Natural killer cell treated with Interleukin-12 subunit alpha and Interleukin-12 subunit beta and Interleukin-15 and Interleukin-18, amount 100 ng/mL, for 72 hours (primary cell): ENCODE measurements at regions not wholly inside any gene's neighbourhood (a gene's known extent, or its start where the extent isn't known, plus 50 kb on each side); places are given as distances from the start of the nearest gene placed in this dataset.

ENCODE experiments used
- ATAC-seq, 2 donors: fragments of 150-1000 bp; cut with Tn5 transposase in 1 of 2; sonication (Bioruptor Pico), chemical (Tn5 transposase) in 1 of 2; 2 replicates each; pipeline ENCODE4 v1.10.0; 2021
- DNase-seq: peaks from one replicate; pipeline ENCODE4 v3.0.0; 2022; ENCODE audit warnings: low spot score
- H3K27ac Mint-ChIP-seq, 2 donors: 1 replicate in 1 of 2; 2 replicates in 1 of 2; pipeline ENCODE4 v1.8.0; 2022; ENCODE audit warnings: mixed read lengths in 2 of 2, mild to moderate bottlenecking in 1 of 2, moderate library complexity in 1 of 2
- H3K27me3 Mint-ChIP-seq, 2 donors: 1 replicate in 1 of 2; 2 replicates in 1 of 2; pipeline ENCODE4 v1.8.0; 2022; ENCODE audit warnings: mixed read lengths in 2 of 2
- H3K36me3 Mint-ChIP-seq: one replicate; pipeline ENCODE4 v1.8.0; 2022; ENCODE audit warnings: mixed read lengths
- H3K4me1 Mint-ChIP-seq, 2 donors: 1 replicate in 1 of 2; 2 replicates in 1 of 2; pipeline ENCODE4 v1.8.0; 2022; ENCODE audit warnings: low read depth in 2 of 2, mixed read lengths in 2 of 2, mild to moderate bottlenecking in 1 of 2
- H3K4me3 Mint-ChIP-seq: one replicate; pipeline ENCODE4 v1.8.0; 2022; ENCODE audit warnings: mixed read lengths
- H3K9me3 Mint-ChIP-seq: 2 replicates; pipeline ENCODE4 v1.8.0; 2022; ENCODE audit warnings: mixed read lengths

DNA sequence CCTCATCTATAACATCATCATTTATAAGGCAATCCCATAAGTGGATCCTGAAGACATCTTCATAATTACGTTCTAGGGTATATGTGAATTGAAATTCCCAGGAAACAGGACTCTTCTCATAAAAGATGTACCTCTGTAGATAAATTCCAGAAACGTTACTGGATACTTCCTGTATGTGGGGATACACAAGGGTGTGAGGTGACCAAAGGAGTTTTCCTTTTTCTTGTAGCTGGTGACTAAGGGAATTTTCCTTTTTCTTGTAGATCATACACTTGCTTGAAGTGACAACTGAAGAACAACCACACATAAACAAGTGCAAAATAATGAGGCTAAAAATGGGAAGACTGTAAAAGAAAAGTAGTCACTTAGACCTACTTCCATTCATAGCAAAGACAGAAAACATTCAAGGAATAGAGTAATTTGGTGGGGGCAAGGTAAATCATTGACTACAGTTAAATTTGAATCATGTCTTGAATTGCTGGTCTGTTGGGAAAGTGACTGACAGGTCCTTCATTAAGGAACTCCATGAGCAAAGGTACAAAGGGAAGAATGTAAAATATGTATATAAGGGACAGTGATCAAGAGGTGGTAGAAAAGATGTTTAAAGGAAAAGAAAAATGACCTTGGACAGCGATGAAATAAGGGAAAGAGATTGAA, 53.2 kb upstream of the UBE2E3 start:
- ATAC-seq, result no peak
- Mint-ChIP-seq H3K4me1 (no peaks in the 10 kb centered on the region), H3K9me3 (no peaks in the 10 kb centered on the region), H3K27me3 (peaks cover 18 to 38% of the 10 kb centered on the region in 2 donors), H3K27ac (no peak overlapping the region), H3K4me3 (no peak overlapping the region), H3K36me3 (no peaks in the 10 kb centered on the region)
- DNase-seq, result no peak

DNA sequence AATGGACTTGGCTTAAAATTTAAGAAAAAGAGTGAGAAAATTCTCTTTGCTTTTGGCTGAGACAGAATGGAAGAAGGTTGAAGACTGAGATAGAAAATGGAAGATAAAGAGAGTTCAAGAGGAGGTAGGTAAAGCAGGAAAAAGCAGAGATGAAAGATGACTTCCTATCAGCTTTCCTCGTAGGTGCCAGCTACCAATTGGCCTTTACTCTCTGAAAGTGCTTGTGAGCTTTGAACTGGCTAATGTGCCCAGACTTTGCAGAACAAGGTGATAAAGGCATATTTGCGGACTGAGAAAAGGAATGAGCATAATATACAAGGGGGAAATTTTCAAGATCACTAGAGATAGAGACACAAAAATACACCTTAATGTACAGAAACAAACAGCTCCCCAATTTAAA, 54.7 kb upstream of the UBE2E3 start:
- no peak overlapping the region for H3K27ac Mint-ChIP-seq
- ATAC-seq (no peak), DNase-seq (no peak)
- no peaks in the 10 kb centered on the region for H3K4me1 Mint-ChIP-seq
- H3K27me3 Mint-ChIP-seq, result peaks cover 22 to 44% of the 10 kb centered on the region in 2 donors
- H3K36me3 Mint-ChIP-seq, result no peaks in the 10 kb centered on the region
- H3K4me3 Mint-ChIP-seq, result no peak overlapping the region
- no peaks in the 10 kb centered on the region for H3K9me3 Mint-ChIP-seq

DNA sequence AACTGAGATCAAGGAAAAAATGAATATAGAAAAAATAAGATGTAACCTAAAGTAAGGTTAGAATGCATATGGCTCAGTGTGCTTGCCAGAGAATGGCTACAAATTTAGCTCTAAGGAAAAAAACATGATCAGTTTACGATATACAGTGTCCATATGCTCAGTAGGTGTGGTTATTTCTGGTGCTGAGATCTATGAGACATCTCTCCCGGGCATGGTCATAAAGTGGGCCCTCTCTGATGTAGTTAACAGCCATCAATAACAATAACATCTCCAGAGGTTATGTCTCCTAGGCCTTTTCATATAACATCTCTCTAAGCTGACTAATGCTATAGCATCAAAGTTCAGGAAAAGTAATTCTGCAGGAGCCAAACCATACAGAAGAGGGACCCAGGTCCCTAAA, 56.3 kb upstream of the UBE2E3 start:
- H3K9me3 Mint-ChIP-seq, result no peaks in the 10 kb centered on the region
- DNase-seq (no peak), ATAC-seq (no peak)
- H3K36me3 Mint-ChIP-seq, result no peaks in the 10 kb centered on the region
- no peak overlapping the region for H3K4me3 Mint-ChIP-seq
- no peaks in the 10 kb centered on the region for H3K4me1 Mint-ChIP-seq
- H3K27me3 Mint-ChIP-seq, result peaks cover 27 to 49% of the 10 kb centered on the region in 2 donors
- H3K27ac Mint-ChIP-seq, result no peak overlapping the region

GRCh38 chr2:180910831-180911665, 69.4 kb upstream of the UBE2E3 start:
- Mint-ChIP-seq H3K9me3 (no peaks in the 10 kb centered on the region), H3K27me3 (peaks cover 14 to 36% of the 10 kb centered on the region in 2 donors), H3K4me3 (no peak overlapping the region), H3K36me3 (no peaks in the 10 kb centered on the region), H3K27ac (no peak overlapping the region), H3K4me1 (no peaks in the 10 kb centered on the region)
- no peak for DNase-seq
- no peak for ATAC-seq

GRCh38 chr2:180907731-180908130, 72.7 kb upstream of the UBE2E3 start:
- H3K9me3 Mint-ChIP-seq, result no peaks in the 10 kb centered on the region
- DNase-seq, result no peak
- H3K4me3 Mint-ChIP-seq, result no peak overlapping the region
- no peaks in the 10 kb centered on the region for H3K36me3 Mint-ChIP-seq
- ATAC-seq, result no peak
- no peak overlapping the region for H3K27ac Mint-ChIP-seq
- no peaks in the 10 kb centered on the region for H3K4me1 Mint-ChIP-seq
- H3K27me3 Mint-ChIP-seq, result peaks cover 11 to 31% of the 10 kb centered on the region in 2 donors

GRCh38 chr2:180905461-180905860, 74.9 kb upstream of the UBE2E3 start:
- Mint-ChIP-seq H3K4me3 (no peak overlapping the region), H3K36me3 (no peaks in the 10 kb centered on the region), H3K27ac (no peak overlapping the region), H3K27me3 (peaks cover 12 to 37% of the 10 kb centered on the region in 2 donors), H3K4me1 (no peaks in the 10 kb centered on the region), H3K9me3 (no peaks in the 10 kb centered on the region)
- DNase-seq, result no peak
- no peak for ATAC-seq

DNA sequence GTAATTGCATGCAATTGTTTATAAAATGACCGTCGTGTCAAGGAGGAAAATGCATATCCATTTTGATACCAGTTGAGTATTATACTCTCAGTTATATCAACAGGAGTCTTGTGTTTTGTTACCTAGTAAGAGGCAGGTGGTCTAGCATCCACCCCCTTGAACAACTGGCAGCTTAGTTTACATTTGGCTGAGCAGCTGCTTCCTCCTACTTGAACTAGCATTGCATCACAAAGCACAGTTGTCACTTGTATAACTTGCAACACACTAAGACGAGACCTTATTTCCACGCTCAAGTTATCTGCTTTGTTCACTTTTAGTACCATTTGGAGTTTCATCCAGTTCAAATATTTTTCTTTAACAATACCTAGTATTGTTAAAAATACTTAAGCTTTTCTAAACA, 75.4 kb upstream of the UBE2E3 start:
- H3K27ac Mint-ChIP-seq, result no peak overlapping the region
- no peaks in the 10 kb centered on the region for H3K9me3 Mint-ChIP-seq
- ATAC-seq (no peak), DNase-seq (no peak)
- no peaks in the 10 kb centered on the region for H3K36me3 Mint-ChIP-seq
- H3K27me3 Mint-ChIP-seq, result peaks cover 12 to 37% of the 10 kb centered on the region in 2 donors
- H3K4me3 Mint-ChIP-seq, result no peak overlapping the region
- no peaks in the 10 kb centered on the region for H3K4me1 Mint-ChIP-seq

GRCh38 chr2:180901331-180901730, 79.1 kb upstream of the UBE2E3 start:
- H3K27ac Mint-ChIP-seq, result no peak overlapping the region
- H3K4me1 Mint-ChIP-seq, result no peaks in the 10 kb centered on the region
- no peaks in the 10 kb centered on the region for H3K9me3 Mint-ChIP-seq
- no peak overlapping the region for H3K4me3 Mint-ChIP-seq
- peaks cover 20 to 33% of the 10 kb centered on the region in 2 donors for H3K27me3 Mint-ChIP-seq
- no peaks in the 10 kb centered on the region for H3K36me3 Mint-ChIP-seq
- DNase-seq (no peak), ATAC-seq (no peak)

- no peak overlapping the region for H3K27ac Mint-ChIP-seq
These were observed 86.7 kb upstream of the UBE2E3 start for GRCh38 chr2:180893752-180894151.

DNA sequence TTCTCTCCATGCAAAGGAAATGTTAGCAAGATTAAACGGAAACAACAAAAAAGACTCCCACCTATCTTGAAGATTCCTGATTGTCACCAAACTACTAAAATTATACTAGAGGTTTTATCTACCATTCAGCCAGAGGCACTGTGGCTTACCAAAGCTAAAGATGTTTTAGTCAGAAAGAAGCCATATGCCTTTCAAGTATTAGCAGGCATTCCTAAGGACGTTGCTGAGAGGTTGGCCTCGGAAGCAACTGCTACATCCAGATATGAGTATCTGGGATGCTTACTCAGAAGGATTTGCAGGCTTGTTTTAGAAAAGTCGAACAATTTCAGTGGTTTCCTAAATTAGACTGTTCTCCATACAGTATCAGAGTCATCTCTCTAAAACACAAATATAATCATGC, 88.3 kb upstream of the UBE2E3 start:
- no peak for ATAC-seq
- H3K27me3 Mint-ChIP-seq, result peaks cover 8 to 22% of the 10 kb centered on the region in 2 donors
- H3K4me3 Mint-ChIP-seq, result no peak overlapping the region

More at GRCh38 chr2:180893752-180894151, 86.7 kb upstream of the UBE2E3 start:
- no peak overlapping the region for H3K4me3 Mint-ChIP-seq
- no peaks in the 10 kb centered on the region for H3K4me1 Mint-ChIP-seq
- peaks cover 6 to 24% of the 10 kb centered on the region in 2 donors for H3K27me3 Mint-ChIP-seq
- DNase-seq (no peak), ATAC-seq (no peak)
- no peaks in the 10 kb centered on the region for H3K36me3 Mint-ChIP-seq
- H3K9me3 Mint-ChIP-seq, result no peaks in the 10 kb centered on the region

DNA sequence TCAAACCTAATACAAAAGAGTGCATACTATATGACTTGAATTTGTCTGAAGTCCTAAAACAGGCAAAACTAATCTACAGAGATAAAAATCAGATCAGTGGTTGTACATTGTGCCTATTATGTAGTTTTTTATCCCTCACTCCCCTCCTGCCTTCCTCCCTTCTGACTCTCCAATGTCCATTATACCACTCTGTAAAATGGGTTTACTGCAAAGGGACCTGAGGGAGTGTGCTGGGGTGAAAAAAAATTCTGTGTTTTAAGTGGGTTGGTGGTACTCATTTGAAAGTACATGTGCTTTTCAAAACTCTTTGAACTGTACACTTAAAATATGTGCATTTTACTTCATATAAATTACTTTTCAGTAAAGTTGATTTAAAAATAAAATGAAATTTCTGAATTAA, 89.0 kb upstream of the UBE2E3 start:
- no peaks in the 10 kb centered on the region for H3K36me3 Mint-ChIP-seq
- no peaks in the 10 kb centered on the region for H3K9me3 Mint-ChIP-seq
- DNase-seq (no peak), ATAC-seq (no peak)
- peaks cover 2 to 20% of the 10 kb centered on the region in 2 donors for H3K27me3 Mint-ChIP-seq
- no peaks in the 10 kb centered on the region for H3K4me1 Mint-ChIP-seq
- no peak overlapping the region for H3K4me3 Mint-ChIP-seq
- H3K27ac Mint-ChIP-seq, result no peak overlapping the region

More for the DNA sequence above, 88.3 kb upstream of the UBE2E3 start:
- Mint-ChIP-seq H3K9me3 (no peaks in the 10 kb centered on the region), H3K27ac (no peak overlapping the region), H3K4me1 (no peaks in the 10 kb centered on the region), H3K36me3 (no peaks in the 10 kb centered on the region)
- DNase-seq, result no peak

DNA sequence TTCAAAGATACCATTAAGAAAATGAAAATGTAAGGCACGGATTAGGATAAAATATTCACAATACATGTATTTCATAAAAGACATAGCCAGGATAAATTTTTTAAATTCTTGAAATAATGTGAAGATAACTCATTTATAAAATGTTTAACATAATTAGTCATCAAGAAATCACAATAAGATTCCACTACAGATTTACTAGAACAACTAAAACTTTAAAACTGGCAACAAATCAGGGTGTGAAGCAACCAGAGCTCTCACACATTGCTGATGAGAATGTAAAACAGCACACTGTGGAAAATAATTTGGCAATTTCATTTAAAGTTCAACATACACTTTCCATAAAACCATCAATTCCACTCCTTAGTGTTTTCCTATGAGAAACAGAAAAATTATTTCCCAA, 89.6 kb upstream of the UBE2E3 start:
- Mint-ChIP-seq H3K27ac (no peak overlapping the region), H3K27me3 (peaks cover 2 to 20% of the 10 kb centered on the region in 2 donors), H3K9me3 (no peaks in the 10 kb centered on the region), H3K4me3 (no peak overlapping the region), H3K4me1 (no peaks in the 10 kb centered on the region), H3K36me3 (no peaks in the 10 kb centered on the region)
- DNase-seq (no peak), ATAC-seq (no peak)

GRCh38 chr2:180882959-180883358, 97.4 kb upstream of the UBE2E3 start:
- H3K27me3 Mint-ChIP-seq, result peaks cover 8 to 16% of the 10 kb centered on the region in 2 donors
- no peak overlapping the region for H3K4me3 Mint-ChIP-seq
- H3K36me3 Mint-ChIP-seq, result no peaks in the 10 kb centered on the region
- peaks cover 4% of the 10 kb centered on the region for H3K9me3 Mint-ChIP-seq
- no peak overlapping the region for H3K27ac Mint-ChIP-seq
- no peaks in the 10 kb centered on the region for H3K4me1 Mint-ChIP-seq
- ATAC-seq (no peak), DNase-seq (no peak)

- peaks cover 22 to 27% of the 10 kb centered on the region in 2 donors for H3K27me3 Mint-ChIP-seq
- no peaks in the 10 kb centered on the region for H3K36me3 Mint-ChIP-seq
- H3K9me3 Mint-ChIP-seq, result peaks cover 6% of the 10 kb centered on the region
- no peak overlapping the region for H3K27ac Mint-ChIP-seq
- no peak overlapping the region for H3K4me3 Mint-ChIP-seq
- no peaks in the 10 kb centered on the region for H3K4me1 Mint-ChIP-seq
- ATAC-seq (no peak), DNase-seq (no peak)
These were observed 103.9 kb upstream of the UBE2E3 start for GRCh38 chr2:180876506-180876905.
